T-helper 17 cell (primary cell): ENCODE measurements at regions not wholly inside any gene's neighbourhood (a gene's known extent, or its start where the extent isn't known, plus 50 kb on each side); places are given as distances from the start of the nearest gene placed in this dataset.

Source experiments
- ATAC-seq: fragments of 150-1000 bp; cut with Tn5 transposase; 2 replicates; pipeline ENCODE4 v1.10.0; 2021; ENCODE audit warnings: mild to moderate bottlenecking, moderate library complexity
- DNase-seq, 3 donors: peaks; one replicate each; pipeline versions ENCODE4 v3.0.0 to v3.0.0-alpha.2; 2020 to 2021
- H3K9me3 ChIP-seq: one replicate; pipeline ENCODE4 v1.7.0; 2013; ENCODE audit warnings: low read length, mild to moderate bottlenecking; ENCODE audit not compliant: control insufficient read depth, poor library complexity, severe bottlenecking
- H3K27ac Mint-ChIP-seq: one replicate; pipeline ENCODE4 v1.8.0; 2022; ENCODE audit warnings: mild to moderate bottlenecking, moderate library complexity, mixed read lengths
- H3K27me3 Mint-ChIP-seq: one replicate; pipeline ENCODE4 v1.8.0; 2022; ENCODE audit warnings: mixed read lengths
- H3K36me3 Mint-ChIP-seq: one replicate; pipeline ENCODE4 v1.8.0; 2022; ENCODE audit warnings: low read depth, mixed read lengths
- H3K4me1 Mint-ChIP-seq: one replicate; pipeline ENCODE4 v1.8.0; 2022; ENCODE audit warnings: mild to moderate bottlenecking, mixed read lengths
- H3K4me3 Mint-ChIP-seq: one replicate; pipeline ENCODE4 v1.8.0; 2022; ENCODE audit warnings: mild to moderate bottlenecking, moderate library complexity, mixed read lengths

DNA sequence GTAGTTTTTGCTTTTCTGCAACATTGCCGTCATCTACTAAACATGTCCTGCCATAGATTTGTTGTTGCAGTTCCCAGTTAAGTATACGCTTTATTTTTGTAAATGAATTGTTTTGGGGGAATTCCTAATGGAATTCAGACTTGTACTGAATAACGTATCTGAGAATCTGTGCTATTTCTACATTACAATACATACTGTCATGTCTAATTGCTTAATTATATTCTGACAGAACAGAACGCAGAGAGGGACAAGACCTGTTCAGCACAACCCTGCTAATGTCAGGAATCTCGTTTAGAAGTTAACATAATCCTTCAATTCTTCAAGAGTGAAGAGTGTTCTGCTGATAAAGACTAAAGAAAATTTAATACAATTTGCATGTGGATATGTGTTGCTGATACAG is 861.1 kb upstream of the KLHL1 start:
- Mint-ChIP-seq H3K4me1 (no peaks in the 10 kb centered on the region), H3K27me3 (no peaks in the 10 kb centered on the region), H3K4me3 (no peak overlapping the region), H3K36me3 (no peaks in the 10 kb centered on the region), H3K27ac (no peak overlapping the region)
- ATAC-seq (no peak), DNase-seq (no peak)
- no peaks in the 10 kb centered on the region for H3K9me3 ChIP-seq

DNA sequence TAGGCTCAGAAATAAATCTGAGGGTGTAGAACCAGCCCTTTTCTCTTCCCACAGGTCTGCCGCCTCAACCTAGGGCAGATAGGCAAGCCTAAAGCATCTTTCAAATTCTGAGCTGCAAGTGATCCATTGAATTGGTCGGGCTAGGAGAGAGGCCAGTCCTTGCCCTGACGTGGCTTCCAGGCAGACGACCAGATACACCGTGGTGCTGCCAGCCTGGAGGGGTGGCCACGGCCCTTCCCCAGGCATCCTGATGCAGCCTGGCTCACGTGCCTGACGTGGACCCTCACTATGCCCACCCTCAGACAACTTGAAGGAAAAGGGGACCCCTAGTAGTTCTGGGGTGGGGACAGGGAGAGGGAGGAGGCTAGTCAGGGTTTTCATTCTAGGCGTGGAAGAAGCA is 859.3 kb upstream of the KLHL1 start:
- no peak overlapping the region for H3K4me3 Mint-ChIP-seq
- ATAC-seq (no peak), DNase-seq (no peak)
- H3K36me3 Mint-ChIP-seq = no peaks in the 10 kb centered on the region
- H3K27me3 Mint-ChIP-seq = no peaks in the 10 kb centered on the region
- no peaks in the 10 kb centered on the region for H3K9me3 ChIP-seq
- no peaks in the 10 kb centered on the region for H3K4me1 Mint-ChIP-seq
- H3K27ac Mint-ChIP-seq = no peak overlapping the region

DNA sequence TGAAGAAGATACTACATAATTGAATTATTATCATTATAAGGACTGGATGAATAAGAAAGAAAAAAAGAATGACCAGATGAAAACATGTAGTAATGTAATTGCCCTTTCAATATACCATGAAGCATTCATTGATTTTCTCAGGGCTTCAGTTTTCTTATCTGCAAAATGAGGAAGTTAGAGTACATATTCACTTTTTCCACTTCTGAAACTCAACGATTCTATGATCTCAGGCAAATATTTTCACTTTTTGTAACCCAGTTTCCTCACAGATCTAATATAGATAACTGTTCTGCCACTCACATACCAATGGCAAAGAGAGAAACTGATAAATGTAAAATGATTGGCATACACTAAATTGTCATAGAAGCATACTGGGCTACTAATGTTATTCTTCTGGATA is 856.6 kb upstream of the KLHL1 start:
- no peaks in the 10 kb centered on the region for H3K36me3 Mint-ChIP-seq

DNA sequence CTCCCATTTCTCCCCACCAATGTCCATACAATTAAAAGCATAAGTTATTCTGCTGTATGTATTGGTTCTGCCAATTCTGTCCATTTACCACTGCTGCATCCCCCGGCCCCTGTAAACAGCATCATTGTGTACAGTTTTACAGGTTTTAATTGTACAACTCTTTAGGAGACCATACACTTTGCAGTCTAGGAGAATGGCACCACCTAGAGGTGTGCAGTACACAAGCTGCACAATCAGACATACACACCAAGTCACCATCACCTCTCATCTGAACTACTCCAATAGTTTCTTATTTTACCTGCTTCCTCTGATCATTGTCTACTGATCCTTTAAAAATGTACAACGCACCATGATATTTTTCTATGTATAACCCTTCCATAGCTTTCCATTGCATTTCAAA is 855.9 kb upstream of the KLHL1 start:
- Mint-ChIP-seq H3K27ac (no peak overlapping the region), H3K27me3 (no peaks in the 10 kb centered on the region), H3K4me3 (no peak overlapping the region), H3K36me3 (no peaks in the 10 kb centered on the region), H3K4me1 (no peaks in the 10 kb centered on the region)
- ATAC-seq (no peak), DNase-seq (no peak)
- no peaks in the 10 kb centered on the region for H3K9me3 ChIP-seq

More for the DNA sequence above, 856.6 kb upstream of the KLHL1 start:
- no peak for ATAC-seq
- Mint-ChIP-seq H3K4me1 (no peaks in the 10 kb centered on the region), H3K27ac (no peak overlapping the region), H3K4me3 (no peak overlapping the region), H3K27me3 (no peaks in the 10 kb centered on the region)
- no peaks in the 10 kb centered on the region for H3K9me3 ChIP-seq
- no peak for DNase-seq

DNA sequence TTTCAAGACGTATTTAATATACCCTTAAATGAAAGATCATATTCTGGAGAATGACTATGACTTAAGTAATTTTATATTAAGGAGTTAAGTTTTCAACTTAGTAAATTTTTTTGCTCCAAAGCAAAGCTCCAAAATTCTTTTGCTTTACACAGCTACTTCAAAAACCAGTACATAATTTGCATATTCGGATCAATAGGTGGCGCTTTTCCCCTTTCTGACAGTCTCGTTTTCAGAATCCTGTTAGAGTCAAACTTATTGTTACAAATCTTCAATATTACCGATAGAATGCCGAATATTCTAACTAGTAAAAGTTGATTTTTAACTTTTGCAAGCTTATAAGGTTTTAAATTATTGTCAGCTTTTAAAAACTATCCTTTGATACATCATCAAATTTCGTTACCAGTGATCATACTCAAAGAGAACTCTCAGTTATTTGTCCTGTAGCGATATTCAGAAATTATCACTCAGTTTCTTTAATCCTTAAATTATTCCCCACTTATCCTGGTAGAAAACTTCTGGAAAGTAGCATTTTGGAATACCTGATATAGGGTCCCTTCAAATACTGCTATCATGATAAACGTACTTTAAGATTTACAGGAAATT is 852.7 kb upstream of the KLHL1 start:
- no peaks in the 10 kb centered on the region for H3K9me3 ChIP-seq
- Mint-ChIP-seq H3K27me3 (no peaks in the 10 kb centered on the region), H3K4me3 (no peak overlapping the region), H3K27ac (no peak overlapping the region), H3K4me1 (no peaks in the 10 kb centered on the region), H3K36me3 (no peaks in the 10 kb centered on the region)
- ATAC-seq (no peak), DNase-seq (no peak)

DNA sequence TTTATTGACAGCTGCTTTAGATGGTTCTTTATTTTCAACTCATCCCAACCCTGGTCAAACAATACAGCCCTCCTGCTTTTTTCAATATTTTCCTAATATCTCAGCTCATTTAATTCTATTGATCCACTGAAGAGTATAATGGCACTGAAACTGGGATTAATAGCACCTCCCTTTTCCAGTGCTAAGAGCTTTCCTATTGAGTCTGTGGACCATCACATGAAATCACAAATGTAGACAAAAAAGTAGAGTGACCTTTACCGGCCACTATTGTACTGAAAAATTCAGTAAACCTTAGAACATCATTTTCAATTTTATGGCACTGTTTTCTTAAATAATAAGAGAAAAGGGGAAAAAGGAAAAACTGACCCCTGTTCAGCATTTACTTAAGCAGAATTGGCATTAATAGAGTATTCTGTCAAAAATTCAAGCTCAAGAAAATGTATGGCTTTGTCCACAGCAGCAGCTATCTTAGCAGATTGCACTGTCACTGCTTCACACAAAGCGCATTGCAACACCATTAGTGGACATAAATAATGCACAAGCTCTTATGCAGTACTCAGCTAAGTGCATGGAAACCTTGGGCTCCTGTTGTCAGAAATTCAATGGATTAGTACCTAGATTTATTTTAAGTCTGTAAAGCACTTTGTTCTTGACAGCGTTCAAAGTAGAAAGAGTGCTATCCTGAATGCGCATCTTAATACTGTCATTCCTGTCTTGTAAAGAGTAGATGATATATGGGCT is 851.0 kb upstream of the KLHL1 start:
- H3K9me3 ChIP-seq = no peaks in the 10 kb centered on the region
- Mint-ChIP-seq H3K27ac (no peak overlapping the region), H3K27me3 (no peaks in the 10 kb centered on the region), H3K4me1 (no peaks in the 10 kb centered on the region), H3K36me3 (no peaks in the 10 kb centered on the region), H3K4me3 (no peak overlapping the region)
- DNase-seq (no peak), ATAC-seq (no peak)

DNA sequence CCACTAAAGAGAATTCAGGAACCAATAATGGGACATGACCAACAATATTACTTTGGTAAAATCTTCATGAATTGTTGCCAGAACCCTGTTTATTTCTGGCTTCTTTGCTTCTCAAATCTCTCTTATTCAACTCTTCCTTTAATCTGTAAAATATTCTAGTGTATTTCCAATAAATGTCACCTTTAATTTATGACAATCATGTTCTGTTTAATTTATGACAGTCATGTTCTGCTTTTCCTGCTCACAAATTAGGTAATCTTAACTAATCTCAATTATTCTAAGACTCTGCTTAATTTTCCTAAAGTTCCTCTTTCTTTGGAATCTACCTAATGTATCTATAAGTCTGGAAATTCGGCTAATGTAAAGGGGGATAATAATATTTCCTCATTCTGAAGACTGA is 847.6 kb upstream of the KLHL1 start:
- no peak for ATAC-seq
- no peak overlapping the region for H3K27ac Mint-ChIP-seq
- no peak overlapping the region for H3K4me3 Mint-ChIP-seq
- no peaks in the 10 kb centered on the region for H3K9me3 ChIP-seq
- no peaks in the 10 kb centered on the region for H3K27me3 Mint-ChIP-seq
- DNase-seq = no peak
- no peaks in the 10 kb centered on the region for H3K4me1 Mint-ChIP-seq
- H3K36me3 Mint-ChIP-seq = no peaks in the 10 kb centered on the region

DNA sequence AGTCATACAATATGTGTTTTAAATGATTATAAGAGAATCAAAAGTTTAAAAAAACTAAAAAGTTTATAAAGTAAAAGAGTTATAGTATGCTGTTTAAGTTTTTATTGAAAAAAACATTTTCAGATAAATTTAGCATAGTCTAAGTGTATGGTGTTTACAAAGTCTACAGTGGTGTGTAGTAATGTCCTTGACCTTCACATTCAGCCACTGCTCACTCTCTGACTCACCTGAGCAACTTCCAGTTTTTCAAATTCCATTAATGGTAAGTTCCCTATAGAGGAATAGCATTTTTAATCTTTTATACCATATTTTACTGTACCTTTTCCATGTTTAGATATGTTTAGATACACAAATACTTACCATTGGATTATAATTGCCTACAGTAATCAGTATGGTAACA is 842.4 kb upstream of the KLHL1 start:
- no peaks in the 10 kb centered on the region for H3K27me3 Mint-ChIP-seq
- no peak for ATAC-seq
- H3K9me3 ChIP-seq = no peaks in the 10 kb centered on the region
- no peaks in the 10 kb centered on the region for H3K4me1 Mint-ChIP-seq
- no peak overlapping the region for H3K4me3 Mint-ChIP-seq
- no peak for DNase-seq
- H3K36me3 Mint-ChIP-seq = no peaks in the 10 kb centered on the region
- H3K27ac Mint-ChIP-seq = no peak overlapping the region

DNA sequence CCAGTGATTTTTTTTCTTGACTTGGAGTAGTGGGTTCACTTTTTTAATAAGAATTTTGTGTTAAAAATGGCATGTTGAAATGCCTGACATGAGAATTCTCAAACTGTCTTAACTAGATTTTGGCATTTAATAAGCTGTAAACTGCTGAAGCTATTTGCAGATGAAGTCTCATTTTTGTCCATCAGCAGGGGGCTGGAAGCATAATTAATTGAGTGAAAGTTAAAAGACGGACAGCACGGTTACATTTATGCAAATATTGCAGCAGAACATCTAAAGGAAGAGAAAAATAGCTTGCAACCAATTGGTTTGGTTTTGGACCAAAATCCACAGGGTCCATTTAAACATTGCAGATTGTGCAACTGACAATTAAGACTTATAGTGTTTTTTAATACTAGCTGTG is 837.3 kb upstream of the KLHL1 start:
- Mint-ChIP-seq H3K36me3 (no peaks in the 10 kb centered on the region), H3K27ac (no peak overlapping the region), H3K4me3 (no peak overlapping the region), H3K4me1 (no peaks in the 10 kb centered on the region), H3K27me3 (no peaks in the 10 kb centered on the region)
- DNase-seq = no peak
- no peaks in the 10 kb centered on the region for H3K9me3 ChIP-seq
- no peak for ATAC-seq

DNA sequence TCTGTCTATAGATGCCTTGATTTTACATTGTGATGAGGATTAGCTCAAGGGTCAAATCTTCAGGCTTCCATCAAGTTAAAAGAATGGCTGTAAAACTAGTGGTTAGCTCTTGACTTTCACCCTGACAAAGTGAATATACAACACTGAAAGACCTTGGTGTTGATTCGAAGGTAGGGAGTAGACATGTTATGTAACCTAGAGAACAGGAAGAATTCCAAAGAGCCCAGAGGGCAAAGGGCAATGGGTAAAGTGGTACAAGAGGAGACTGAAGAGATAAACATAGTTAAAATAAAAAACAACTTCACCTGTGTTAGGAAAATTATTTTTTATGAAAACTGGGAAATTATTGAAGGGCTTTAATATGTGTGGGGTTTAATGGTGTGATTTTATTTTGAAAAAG is 833.2 kb upstream of the KLHL1 start:
- H3K27ac Mint-ChIP-seq = no peak overlapping the region
- H3K27me3 Mint-ChIP-seq = no peaks in the 10 kb centered on the region
- no peak for DNase-seq
- H3K36me3 Mint-ChIP-seq = no peaks in the 10 kb centered on the region
- no peak for ATAC-seq
- no peak overlapping the region for H3K4me3 Mint-ChIP-seq
- H3K4me1 Mint-ChIP-seq = no peaks in the 10 kb centered on the region
- no peaks in the 10 kb centered on the region for H3K9me3 ChIP-seq

DNA sequence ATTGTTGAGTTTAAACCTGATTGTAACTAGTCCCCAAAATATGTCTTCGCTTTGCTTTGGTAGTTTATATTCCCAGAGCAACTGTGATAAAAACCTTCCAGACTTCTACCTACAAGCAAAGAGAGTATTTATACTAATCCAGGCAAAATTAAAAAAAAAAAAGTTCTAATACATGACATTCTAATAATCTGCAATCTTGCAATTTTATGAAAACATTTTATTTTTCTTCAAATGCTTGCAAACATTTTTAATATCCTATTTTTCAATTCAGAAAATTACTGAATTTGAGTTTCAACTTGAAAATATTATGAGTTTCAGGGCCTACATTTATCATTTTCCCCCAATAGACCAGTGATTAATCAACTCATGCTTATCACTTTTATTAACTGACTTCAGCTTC is 830.2 kb upstream of the KLHL1 start:
- no peak for ATAC-seq
- H3K4me1 Mint-ChIP-seq = no peaks in the 10 kb centered on the region
- no peak overlapping the region for H3K4me3 Mint-ChIP-seq
- no peaks in the 10 kb centered on the region for H3K27me3 Mint-ChIP-seq
- DNase-seq = no peak
- no peak overlapping the region for H3K27ac Mint-ChIP-seq
- no peaks in the 10 kb centered on the region for H3K36me3 Mint-ChIP-seq
- no peaks in the 10 kb centered on the region for H3K9me3 ChIP-seq

DNA sequence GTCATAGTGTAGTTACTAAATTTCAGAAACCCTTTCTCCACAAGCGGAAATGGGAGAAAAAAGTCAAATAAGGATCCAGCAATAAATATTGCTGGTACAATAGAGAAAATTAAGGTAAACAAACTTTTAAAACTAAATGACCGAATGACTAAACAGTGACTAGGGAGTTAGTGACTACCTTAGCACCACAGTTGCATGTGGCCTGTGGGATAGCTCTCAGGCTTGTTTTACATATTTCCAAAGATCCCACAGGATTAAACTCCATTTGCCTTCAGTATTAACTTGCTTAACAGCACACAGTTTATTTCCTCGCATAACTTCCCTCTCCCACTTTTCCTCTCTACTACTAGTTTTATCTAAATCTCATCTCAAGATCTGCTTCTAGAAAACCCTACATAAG is 824.3 kb upstream of the KLHL1 start:
- H3K9me3 ChIP-seq = no peaks in the 10 kb centered on the region
- Mint-ChIP-seq H3K36me3 (no peaks in the 10 kb centered on the region), H3K27me3 (no peaks in the 10 kb centered on the region), H3K4me1 (no peaks in the 10 kb centered on the region), H3K4me3 (no peak overlapping the region), H3K27ac (no peak overlapping the region)
- DNase-seq (no peak), ATAC-seq (no peak)

DNA sequence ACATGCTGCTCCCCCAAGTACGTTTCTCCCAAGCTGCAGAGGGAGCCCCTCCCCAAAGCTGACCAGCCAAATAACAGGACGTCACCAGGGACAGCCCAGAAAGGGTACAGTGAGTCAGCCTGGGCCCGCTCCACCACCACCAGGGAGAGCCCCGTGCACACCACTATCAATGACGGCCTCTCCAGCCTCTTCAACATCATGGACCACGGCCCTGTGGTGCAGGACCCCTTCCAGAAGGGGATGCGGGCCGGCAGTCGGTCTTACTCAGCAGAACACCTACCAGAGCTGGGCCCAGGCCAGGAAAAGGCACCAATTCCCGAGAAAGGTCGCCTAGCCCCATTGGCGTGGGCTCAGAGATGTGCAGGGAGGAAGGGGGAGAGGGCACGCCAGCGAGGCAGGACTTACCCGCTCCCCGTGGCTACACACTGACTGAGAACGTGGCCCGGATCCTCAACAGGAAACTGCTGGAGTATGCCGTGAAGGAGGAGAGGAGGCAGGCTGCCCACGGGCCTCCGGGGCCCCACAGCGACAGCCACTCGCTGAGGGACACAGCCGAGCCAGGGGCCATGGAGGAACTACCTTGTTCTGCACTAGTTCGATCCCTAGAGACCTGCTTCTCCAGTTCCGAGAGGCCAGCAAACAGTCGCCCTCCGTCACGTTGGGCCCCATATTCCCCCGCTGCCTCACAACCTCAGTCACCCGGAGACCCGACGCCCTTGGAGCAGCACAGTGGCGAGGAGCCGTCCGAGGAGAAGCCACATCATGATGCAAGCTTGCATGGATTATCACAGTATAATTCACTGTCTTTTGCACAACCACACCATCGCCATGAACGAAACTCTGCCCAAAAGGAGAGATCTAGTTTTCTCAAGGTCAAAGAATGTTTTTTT is 815.9 kb upstream of the KLHL1 start:
- Mint-ChIP-seq H3K36me3 (no peaks in the 10 kb centered on the region), H3K4me1 (no peaks in the 10 kb centered on the region), H3K27me3 (no peaks in the 10 kb centered on the region), H3K27ac (no peak overlapping the region), H3K4me3 (no peak overlapping the region)
- H3K9me3 ChIP-seq = no peaks in the 10 kb centered on the region
- ATAC-seq (no peak), DNase-seq (no peak)
